ENCODE measurements at regions not wholly inside any gene's neighbourhood (a gene's known extent, or its start where the extent isn't known, plus 50 kb on each side); places are given as distances from the start of the nearest gene placed in this dataset.

- TF ChIP-seq CTCF (conservative IDR thresholded peaks at IDR 0.05; ENCODE audit: low read depth, low read length) (no peak), EZH2 (IDR thresholded peaks at IDR 0.05; ENCODE audit: borderline replicate concordance, low read depth, low read length, poor library complexity, severe bottlenecking) (no peak)
Observed at GRCh38 chr3:115351193-115351592, 204.1 kb upstream of the ZBTB20 start.

All from A673 (cell line).